ENCODE measurements at regions not wholly inside any gene's neighbourhood (a gene's known extent, or its start where the extent isn't known, plus 50 kb on each side); places are given as distances from the start of the nearest gene placed in this dataset.

- TF ChIP-seq CTCF (IDR thresholded peaks at IDR 0.05; ENCODE audit: poor library complexity, severe bottlenecking) (no peak), TAF1 (IDR thresholded peaks at IDR 0.05; ENCODE audit: low read depth) (no peak), EP300 (conservative IDR thresholded peaks at IDR 0.05; ENCODE audit: poor library complexity, severe bottlenecking) (no peak), EZH2 (IDR thresholded peaks at IDR 0.05; ENCODE audit: borderline replicate concordance, insufficient read depth, low read length, poor library complexity, severe bottlenecking) (no peak), POLR2AphosphoS5 (IDR thresholded peaks at IDR 0.05) (no peak), RAD21 (conservative IDR thresholded peaks at IDR 0.05) (no peak), MXI1 (conservative IDR thresholded peaks at IDR 0.05; ENCODE audit: poor library complexity, severe bottlenecking) (no peak), SMC3 (conservative IDR thresholded peaks at IDR 0.05; ENCODE audit: poor library complexity) (no peak)
- TF ChIP-seq, protein P1, sequence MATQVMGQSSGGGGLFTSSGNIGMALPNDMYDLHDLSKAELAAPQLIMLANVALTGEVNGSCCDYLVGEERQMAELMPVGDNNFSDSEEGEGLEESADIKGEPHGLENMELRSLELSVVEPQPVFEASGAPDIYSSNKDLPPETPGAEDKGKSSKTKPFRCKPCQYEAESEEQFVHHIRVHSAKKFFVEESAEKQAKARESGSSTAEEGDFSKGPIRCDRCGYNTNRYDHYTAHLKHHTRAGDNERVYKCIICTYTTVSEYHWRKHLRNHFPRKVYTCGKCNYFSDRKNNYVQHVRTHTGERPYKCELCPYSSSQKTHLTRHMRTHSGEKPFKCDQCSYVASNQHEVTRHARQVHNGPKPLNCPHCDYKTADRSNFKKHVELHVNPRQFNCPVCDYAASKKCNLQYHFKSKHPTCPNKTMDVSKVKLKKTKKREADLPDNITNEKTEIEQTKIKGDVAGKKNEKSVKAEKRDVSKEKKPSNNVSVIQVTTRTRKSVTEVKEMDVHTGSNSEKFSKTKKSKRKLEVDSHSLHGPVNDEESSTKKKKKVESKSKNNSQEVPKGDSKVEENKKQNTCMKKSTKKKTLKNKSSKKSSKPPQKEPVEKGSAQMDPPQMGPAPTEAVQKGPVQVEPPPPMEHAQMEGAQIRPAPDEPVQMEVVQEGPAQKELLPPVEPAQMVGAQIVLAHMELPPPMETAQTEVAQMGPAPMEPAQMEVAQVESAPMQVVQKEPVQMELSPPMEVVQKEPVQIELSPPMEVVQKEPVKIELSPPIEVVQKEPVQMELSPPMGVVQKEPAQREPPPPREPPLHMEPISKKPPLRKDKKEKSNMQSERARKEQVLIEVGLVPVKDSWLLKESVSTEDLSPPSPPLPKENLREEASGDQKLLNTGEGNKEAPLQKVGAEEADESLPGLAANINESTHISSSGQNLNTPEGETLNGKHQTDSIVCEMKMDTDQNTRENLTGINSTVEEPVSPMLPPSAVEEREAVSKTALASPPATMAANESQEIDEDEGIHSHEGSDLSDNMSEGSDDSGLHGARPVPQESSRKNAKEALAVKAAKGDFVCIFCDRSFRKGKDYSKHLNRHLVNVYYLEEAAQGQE (IDR thresholded peaks at IDR 0.05; ENCODE audit: borderline replicate concordance) = no peak
These were observed 822.4 kb upstream of the CADM2 start for GRCh38 chr3:84136425-84136824.
